ENCODE measurements at regions not wholly inside any gene's neighbourhood (a gene's known extent, or its start where the extent isn't known, plus 50 kb on each side); places are given as distances from the start of the nearest gene placed in this dataset.

- DNase-seq (ENCODE audit: extremely low read depth, low read depth, low spot score) = no peak
Measured at GRCh38 chr2:217192366-217192765, 332.5 kb upstream of the TNP1 start.

GRCh38 chr2:217189747-217190146, 329.9 kb upstream of the TNP1 start:
- no peak for DNase-seq (ENCODE audit: extremely low read depth, low read depth, low spot score)

- DNase-seq (ENCODE audit: extremely low read depth, low read depth, low spot score) = no peak
Measured at GRCh38 chr2:217189131-217189530, 329.3 kb upstream of the TNP1 start.

GRCh38 chr2:217186668-217187159, 326.9 kb upstream of the TNP1 start:
- DNase-seq (ENCODE audit: extremely low read depth, low read depth, low spot score) = no peak

- DNase-seq (ENCODE audit: extremely low read depth, low read depth, low spot score) = no peak
Measured at GRCh38 chr2:217186152-217186551, 326.3 kb upstream of the TNP1 start.

GRCh38 chr2:217185265-217185995, 325.6 kb upstream of the TNP1 start:
- DNase-seq (ENCODE audit: extremely low read depth, low read depth, low spot score) = no peak

- no peak for DNase-seq (ENCODE audit: extremely low read depth, low read depth, low spot score)
Measured at GRCh38 chr2:217184242-217184641, 324.4 kb upstream of the TNP1 start.

- DNase-seq (ENCODE audit: extremely low read depth, low read depth, low spot score) = no peak
Measured at GRCh38 chr2:217183471-217183870, 323.6 kb upstream of the TNP1 start.

- DNase-seq (ENCODE audit: extremely low read depth, low read depth, low spot score) = no peak
Measured at GRCh38 chr2:217182926-217183325, 323.1 kb upstream of the TNP1 start.

- DNase-seq (ENCODE audit: extremely low read depth, low read depth, low spot score) = no peak
Measured at GRCh38 chr2:217181512-217181911, 321.6 kb upstream of the TNP1 start.

GRCh38 chr2:217179854-217180253, 320.0 kb upstream of the TNP1 start:
- no peak for DNase-seq (ENCODE audit: extremely low read depth, low read depth, low spot score)

- DNase-seq (ENCODE audit: extremely low read depth, low read depth, low spot score) = no peak
Measured at GRCh38 chr2:217178341-217178740, 318.5 kb upstream of the TNP1 start.

GRCh38 chr2:217177720-217178119, 317.9 kb upstream of the TNP1 start:
- no peak for DNase-seq (ENCODE audit: extremely low read depth, low read depth, low spot score)

GRCh38 chr2:217171874-217172273, 312.0 kb upstream of the TNP1 start:
- no peak for DNase-seq (ENCODE audit: extremely low read depth, low read depth, low spot score)

GRCh38 chr2:217168496-217168895, 308.6 kb upstream of the TNP1 start:
- no peak for DNase-seq (ENCODE audit: extremely low read depth, low read depth, low spot score)

GRCh38 chr2:217167531-217167930, 307.7 kb upstream of the TNP1 start:
- no peak for DNase-seq (ENCODE audit: extremely low read depth, low read depth, low spot score)

- DNase-seq (ENCODE audit: extremely low read depth, low read depth, low spot score) = peak; percentile 36
Measured at GRCh38 chr2:217166241-217166850, 306.5 kb upstream of the TNP1 start.

GRCh38 chr2:217165547-217165946, 305.7 kb upstream of the TNP1 start:
- no peak for DNase-seq (ENCODE audit: extremely low read depth, low read depth, low spot score)

- no peak for DNase-seq (ENCODE audit: extremely low read depth, low read depth, low spot score)
Measured at GRCh38 chr2:217163987-217164386, 304.1 kb upstream of the TNP1 start.

GRCh38 chr2:217162533-217162932, 302.7 kb upstream of the TNP1 start:
- no peak for DNase-seq (ENCODE audit: extremely low read depth, low read depth, low spot score)

- peak; percentile 34 for DNase-seq (ENCODE audit: extremely low read depth, low read depth, low spot score)
Measured at GRCh38 chr2:217160978-217161973, 301.4 kb upstream of the TNP1 start.
